ENCODE measurements at regions not wholly inside any gene's neighbourhood (a gene's known extent, or its start where the extent isn't known, plus 50 kb on each side); places are given as distances from the start of the nearest gene placed in this dataset.

- no peak overlapping the region for H3K4me3 ChIP-seq (ENCODE audit: extremely low read depth in 1 of 4, insufficient read depth in 2 of 4, low read depth in 3 of 4, low read length in 4 of 4)
- POLR2A ChIA-PET (ENCODE audit: partially characterized antibody), result no interaction called here
- no peak overlapping the region for H3K9ac ChIP-seq (replicated peaks in 1 of 4; ENCODE audit: extremely low read depth in 1 of 4, low read depth in 3 of 4, low read length in 3 of 4)
- no peak overlapping the region for H2BK12ac ChIP-seq (ENCODE audit: low read depth, low read length)
- no peak overlapping the region for H2AFZ ChIP-seq (ENCODE audit: low read length)
- no peak overlapping the region for H3K18ac ChIP-seq (ENCODE audit: extremely low read depth, low read length)
- H2AK5ac ChIP-seq (ENCODE audit: low read depth, low read length), result no peak overlapping the region
- H4K8ac ChIP-seq (ENCODE audit: extremely low read depth, insufficient read depth, low read length), result no peak overlapping the region
- no peak overlapping the region for H2BK120ac ChIP-seq (replicated peaks; ENCODE audit: low read depth, low read length)
- H3K14ac ChIP-seq (ENCODE audit: insufficient read length), result no peak overlapping the region
- no peak overlapping the region for H3K4ac ChIP-seq (replicated peaks; ENCODE audit: insufficient read length, low read depth, low read length)
- no peak overlapping the region for H4K91ac ChIP-seq (replicated peaks; ENCODE audit: insufficient read length, low read length)
- whole genome bisulfite sequencing, 2 experiments (ENCODE audit: extremely low coverage in 1 of 2, insufficient coverage in 1 of 2, insufficient read length in 1 of 2, insufficient replicate concordance in 2 of 2, low coverage in 1 of 2, low lambda C conversion rate in 2 of 2, missing lambda C conversion rate in 1 of 2), result 82% methylated on average over 2 of the region's 2 CpGs; no CpG with 5 or more reads in 1 of the 2 experiments
- no peak overlapping the region for H2BK20ac ChIP-seq (ENCODE audit: low read length)
- H3K79me2 ChIP-seq (ENCODE audit: control insufficient read depth in 1 of 2, insufficient read depth in 2 of 2, low read length in 2 of 2), result no peaks in the 10 kb centered on the region
- FAIRE-seq (no peak), DNase-seq (ENCODE audit: low read depth in 1 of 2, low spot score in 2 of 2) (no peak)
- no peaks in the 10 kb centered on the region for H3K27me3 ChIP-seq (replicated peaks in 1 of 4; ENCODE audit: control insufficient read depth in 3 of 4, extremely low read depth in 1 of 4, insufficient read depth in 3 of 4, low read length in 3 of 4)
- H3K27ac ChIP-seq (ENCODE audit: low read depth, low read length), result no peak overlapping the region
- H3K9me3 ChIP-seq (ENCODE audit: insufficient read depth in 2 of 2, low read depth in 1 of 2, low read length in 1 of 2), result no peaks in the 10 kb centered on the region
- H2BK5ac ChIP-seq (ENCODE audit: low read depth, low read length), result no peak overlapping the region
- no peaks in the 10 kb centered on the region for H4K20me1 ChIP-seq (replicated peaks in 1 of 2; ENCODE audit: control insufficient read depth in 1 of 2, insufficient read depth in 2 of 2, low read length in 2 of 2)
- H3K36me3 ChIP-seq (ENCODE audit: control insufficient read depth in 2 of 4, insufficient read depth in 4 of 4, low read length in 3 of 4), result no peaks in the 10 kb centered on the region
- no peak overlapping the region for H3K4me2 ChIP-seq (ENCODE audit: insufficient read depth in 1 of 2, low read depth in 2 of 2, low read length in 2 of 2)
- H3K4me1 ChIP-seq (replicated peaks in 1 of 4; ENCODE audit: control insufficient read depth in 3 of 4, insufficient read depth in 4 of 4, low read length in 3 of 4), result no peaks in the 10 kb centered on the region
- H3K56ac ChIP-seq (replicated peaks; ENCODE audit: insufficient read length, low read depth, low read length), result no peak overlapping the region
- no peak overlapping the region for H4K5ac ChIP-seq (ENCODE audit: insufficient read length, low read depth, low read length)
- no peaks in the 10 kb centered on the region for H3K79me1 ChIP-seq (ENCODE audit: low read depth, low read length)
- H3K23me2 ChIP-seq (ENCODE audit: low read depth, low read length), result no peaks in the 10 kb centered on the region
- CTCF ChIA-PET (ENCODE audit: partially characterized antibody), result no interaction called here
- H3K23ac ChIP-seq (ENCODE audit: insufficient read length), result no peak overlapping the region
- H2BK15ac ChIP-seq (ENCODE audit: low read length), result no peak overlapping the region
- no peak for TF ChIP-seq SRF (IDR thresholded peaks at IDR 0.05; ENCODE audit: low read depth, low read length)
- no peak for TF ChIP-seq PHF8 (conservative IDR thresholded peaks at IDR 0.05; ENCODE audit: low read depth, low read length)
- TF ChIP-seq JUND (IDR thresholded peaks at IDR 0.05; ENCODE audit: low read length), result no peak
- TF ChIP-seq TEAD4 (IDR thresholded peaks at IDR 0.05; ENCODE audit: low read depth, low read length), result no peak
- no peak for TF ChIP-seq TCF12 (IDR thresholded peaks at IDR 0.05; ENCODE audit: low read depth, low read length)
- no peak for TF ChIP-seq POLR2A (IDR thresholded peaks at IDR 0.05; ENCODE audit: control extremely low read depth in 1 of 2, low read depth in 2 of 2, low read length in 2 of 2)
- no peak for TF ChIP-seq TBP (IDR thresholded peaks at IDR 0.05; ENCODE audit: low read depth, low read length)
- TF ChIP-seq POLR2AphosphoS5 (IDR thresholded peaks at IDR 0.05; ENCODE audit: low read depth, low read length), result no peak
- no peak for TF ChIP-seq BCL11A (IDR thresholded peaks at IDR 0.05; ENCODE audit: low read depth in 2 of 2, low read length in 2 of 2)
Measured at GRCh38 chr9:81088341-81088740, 601.0 kb downstream of the TLE1 start.
